HG03196 (cell line): ENCODE measurements at regions not wholly inside any gene's neighbourhood (a gene's known extent, or its start where the extent isn't known, plus 50 kb on each side); places are given as distances from the start of the nearest gene placed in this dataset.

Experiments
- ATAC-seq: cut with Tn5 transposase; IDR thresholded peaks from one replicate; pipeline ENCODE4 v1.9.1; 2021; ENCODE audit not compliant: unreplicated experiment

DNA sequence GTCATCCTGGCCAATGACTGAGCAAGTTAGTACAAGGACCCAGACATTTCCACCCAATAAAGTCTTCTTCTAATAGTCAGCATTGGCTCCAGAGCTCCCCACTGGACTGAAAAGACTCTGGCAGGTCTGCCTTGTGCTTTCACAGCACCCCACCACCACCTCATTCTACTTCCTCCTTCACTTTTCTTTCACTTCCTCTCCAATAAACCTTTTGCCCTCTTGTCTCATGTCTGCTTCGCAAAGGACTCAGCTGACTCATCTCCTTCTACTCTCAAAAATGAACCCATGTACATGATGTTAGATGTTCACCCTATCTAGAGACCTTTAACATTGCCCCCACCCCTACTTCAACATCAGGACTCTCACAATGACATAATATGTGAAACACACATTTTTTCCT lies 181.0 kb upstream of the PPP2R3A start:
- ATAC-seq, result peak; percentile 56

DNA sequence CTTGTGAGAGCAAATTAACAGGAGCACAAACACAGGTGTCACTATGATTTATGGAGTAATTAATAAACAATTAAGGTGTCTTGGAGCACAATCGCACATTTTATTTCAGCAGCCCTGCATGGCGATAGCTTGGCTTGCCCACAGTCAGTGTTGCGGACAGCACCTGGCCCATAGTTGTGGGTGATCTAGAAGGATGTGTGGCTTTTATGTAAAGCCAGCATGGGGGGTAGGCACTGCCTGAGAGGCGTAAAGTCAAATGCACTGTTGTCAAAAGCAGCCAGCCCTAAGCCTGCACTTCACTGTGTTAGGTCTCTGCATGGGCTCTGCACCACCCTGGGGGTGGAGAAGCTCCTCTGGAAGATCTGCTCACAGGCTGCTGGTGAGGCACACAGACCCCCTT lies 177.4 kb upstream of the PPP2R3A start:
- no peak for ATAC-seq

DNA sequence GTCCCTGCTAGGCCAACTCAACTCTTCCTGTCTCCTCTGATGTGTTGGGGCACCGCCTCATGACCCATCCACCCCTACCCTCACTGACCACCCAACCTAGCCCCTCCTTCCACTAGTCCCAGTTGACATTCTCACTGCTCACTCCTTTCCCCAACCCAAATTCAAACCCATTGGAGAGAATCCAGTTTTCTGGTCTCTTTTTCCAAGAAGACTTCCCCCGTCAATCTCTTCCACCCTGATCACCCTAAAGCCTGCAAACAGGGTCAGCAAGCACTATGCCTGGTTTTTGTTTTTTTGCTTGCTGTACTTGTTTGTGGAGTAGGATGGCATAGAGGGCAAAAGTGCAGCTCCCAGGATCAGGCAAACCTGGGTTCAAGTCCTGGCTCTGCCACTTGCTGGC lies 176.6 kb upstream of the PPP2R3A start:
- no peak for ATAC-seq

DNA sequence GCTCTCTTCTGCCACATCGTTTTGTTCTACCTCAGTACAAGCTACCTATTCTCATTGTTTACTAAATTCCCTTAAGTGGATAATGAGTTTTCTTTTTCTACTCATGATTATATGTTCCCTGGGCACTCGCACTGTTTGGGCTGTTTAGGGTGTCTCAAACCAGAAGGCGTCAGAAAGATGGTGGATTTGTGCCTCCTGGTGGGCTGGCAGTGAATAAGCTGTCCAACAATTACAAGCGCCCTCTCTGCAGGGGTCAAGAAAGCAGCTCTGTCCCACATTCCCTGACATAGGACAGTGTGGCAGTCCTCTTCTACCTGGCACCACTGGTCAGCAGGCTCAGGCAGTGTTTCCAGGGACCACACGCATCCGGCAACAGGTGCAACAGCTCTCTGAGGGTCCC lies 173.4 kb upstream of the PPP2R3A start:
- ATAC-seq, result no peak

DNA sequence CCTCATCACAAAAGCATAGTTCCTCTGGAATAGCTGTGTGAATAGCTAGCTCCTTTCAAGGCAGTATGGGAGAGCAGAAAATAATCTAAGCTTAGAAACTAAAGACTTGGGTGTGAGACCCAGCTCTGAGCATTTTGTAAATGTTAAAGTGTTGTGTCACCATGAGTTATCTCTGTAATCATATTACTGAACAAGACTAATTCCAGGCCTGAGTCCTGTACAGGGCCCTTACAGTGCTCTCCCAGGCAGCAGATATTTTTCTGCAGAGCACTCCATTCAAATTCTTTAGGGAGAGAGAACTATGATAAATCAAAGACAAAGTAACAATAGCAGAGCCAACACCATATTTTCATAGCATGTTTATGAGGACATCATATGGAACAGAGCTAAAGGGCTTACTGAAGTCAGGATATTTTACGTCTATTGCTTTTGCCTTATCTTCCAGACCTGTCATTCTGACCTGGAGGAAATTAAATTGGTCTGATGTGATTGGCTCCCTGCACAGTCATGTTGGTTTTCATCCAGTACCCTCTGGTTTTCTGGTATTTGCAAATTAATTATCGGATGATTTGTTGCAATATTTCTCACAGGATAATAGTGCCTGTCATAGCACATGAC lies 172.6 kb upstream of the PPP2R3A start:
- no peak for ATAC-seq

DNA sequence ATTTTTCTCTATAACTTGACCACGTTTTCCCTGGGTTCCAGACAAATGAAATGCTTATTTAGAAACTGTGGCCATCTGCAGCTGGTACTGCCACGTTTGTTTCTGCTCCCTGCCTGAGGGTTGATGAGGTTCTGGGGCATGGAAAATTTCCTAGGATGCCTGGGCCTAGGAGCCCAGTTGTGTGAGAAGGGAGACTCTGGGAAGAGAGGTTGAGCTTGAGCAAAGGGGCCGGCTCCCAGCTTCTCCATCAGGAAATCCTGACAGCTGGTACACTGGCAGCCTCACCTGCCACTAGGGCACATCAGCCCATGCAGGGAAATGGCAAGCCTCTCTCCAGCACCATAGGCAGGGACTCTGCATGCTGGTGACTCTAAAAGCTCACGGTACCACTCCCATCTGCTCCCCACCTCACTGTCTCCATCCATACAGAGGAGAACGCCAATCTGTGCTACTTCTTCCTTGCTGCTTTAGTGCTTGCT lies 165.4 kb upstream of the PPP2R3A start:
- no peak for ATAC-seq

DNA sequence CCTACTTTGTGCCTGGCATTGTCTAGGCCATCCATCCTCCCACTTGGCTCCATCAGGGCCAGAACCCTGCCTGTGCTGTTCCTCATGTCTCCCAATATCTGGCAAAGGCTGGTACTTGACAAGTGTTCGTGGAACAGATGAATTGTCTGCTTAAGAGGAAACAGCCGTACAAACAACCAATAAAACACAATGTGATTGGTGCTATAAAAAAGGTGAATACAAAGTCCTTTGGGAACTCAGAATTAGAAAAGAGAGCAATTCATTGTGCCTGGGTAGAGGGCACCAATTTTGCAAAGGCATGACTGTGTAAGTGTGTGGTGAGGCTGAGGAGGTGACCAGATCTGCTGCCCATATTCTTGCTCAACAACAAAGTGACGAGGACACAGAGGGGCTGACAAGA lies 164.5 kb upstream of the PPP2R3A start:
- ATAC-seq, result no peak

DNA sequence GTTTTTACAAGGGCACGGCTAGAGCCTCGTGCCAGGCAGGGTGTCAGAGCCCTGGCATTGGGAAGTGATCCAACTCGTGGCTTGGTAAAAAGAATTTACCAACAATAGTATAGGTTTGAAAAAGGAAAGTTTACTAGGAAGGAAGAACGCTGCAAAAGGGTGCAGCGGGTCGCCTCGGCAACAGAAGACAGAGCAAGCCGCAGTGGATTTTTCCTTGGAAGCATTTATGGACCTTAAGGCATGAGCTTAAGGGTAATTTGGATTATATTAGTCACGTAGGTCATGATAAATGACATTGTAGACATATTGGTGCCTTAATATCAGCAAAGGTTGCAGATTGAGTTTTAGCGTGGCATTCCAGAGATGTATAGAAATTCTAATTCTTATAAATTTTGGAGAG lies 163.4 kb upstream of the PPP2R3A start:
- no peak for ATAC-seq

DNA sequence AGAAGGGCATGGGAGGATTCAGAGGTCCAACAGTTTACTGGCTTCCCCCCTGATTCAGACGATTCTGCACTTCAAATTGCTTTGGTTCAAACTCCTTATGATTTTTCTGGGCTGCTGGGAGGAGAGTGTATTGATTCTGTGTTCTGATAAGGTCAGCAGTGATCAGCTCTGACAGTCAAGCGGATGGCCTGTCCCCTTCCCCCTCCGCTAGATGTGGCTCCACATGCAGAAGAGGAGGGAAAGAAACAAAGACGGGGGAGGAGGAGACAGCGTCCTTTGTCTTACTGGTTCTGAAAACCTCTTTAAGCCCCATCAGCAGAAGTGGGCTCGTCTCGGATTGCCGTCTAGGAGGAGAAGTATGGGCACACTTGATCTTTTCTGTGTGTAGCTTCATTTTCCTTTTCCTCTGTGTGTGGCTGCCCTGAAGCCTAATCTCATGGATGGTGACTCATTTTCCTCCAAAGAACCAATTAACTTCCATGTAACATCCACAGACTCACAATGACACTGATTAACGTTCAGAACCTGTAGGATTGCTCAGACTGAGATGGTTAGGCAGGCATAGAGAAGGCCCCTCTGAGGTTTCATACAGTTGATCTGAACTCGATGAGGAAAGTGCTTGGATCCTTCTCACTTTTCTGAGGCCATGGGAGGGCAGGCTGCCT lies 162.4 kb upstream of the PPP2R3A start:
- ATAC-seq, result no peak

DNA sequence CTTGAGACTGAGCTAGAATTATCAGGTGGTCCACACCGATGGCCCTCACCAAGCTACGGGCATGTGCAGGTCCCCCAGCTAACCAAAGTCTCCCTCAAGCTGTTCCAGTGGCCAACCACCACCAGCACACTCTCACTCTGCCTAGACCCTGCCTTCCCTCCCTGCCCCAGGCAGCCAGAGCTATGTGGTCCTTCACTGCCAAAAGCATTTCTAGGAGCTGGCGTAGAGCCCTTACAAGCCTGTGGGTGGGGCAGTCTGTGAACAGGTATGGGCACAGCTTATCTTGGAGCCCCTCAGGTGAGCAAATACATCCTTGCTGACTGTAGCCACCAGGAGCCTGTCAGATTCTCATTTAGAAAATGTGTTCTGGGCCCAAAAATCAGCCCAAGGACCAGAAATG lies 159.8 kb upstream of the PPP2R3A start:
- ATAC-seq, result no peak

DNA sequence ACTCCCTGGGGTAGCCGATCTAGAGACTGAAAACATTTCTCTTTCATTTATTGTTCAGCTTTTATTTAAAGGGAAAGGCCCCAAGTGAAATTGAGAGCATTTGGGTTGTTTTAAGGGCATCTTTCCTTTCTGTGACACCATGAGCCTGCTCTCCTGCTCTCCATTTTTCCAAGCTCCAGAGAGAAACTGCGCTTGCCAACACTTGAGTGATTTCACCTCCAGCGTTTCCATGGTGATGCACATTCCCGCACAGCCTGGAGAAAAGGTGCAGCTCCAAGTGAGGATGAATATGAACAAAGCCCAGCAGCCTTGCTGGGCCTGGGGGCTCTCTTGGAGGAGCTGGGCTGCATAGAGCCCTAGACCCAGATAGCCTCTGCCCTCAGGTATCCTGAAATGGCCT lies 159.2 kb upstream of the PPP2R3A start:
- ATAC-seq, result no peak

DNA sequence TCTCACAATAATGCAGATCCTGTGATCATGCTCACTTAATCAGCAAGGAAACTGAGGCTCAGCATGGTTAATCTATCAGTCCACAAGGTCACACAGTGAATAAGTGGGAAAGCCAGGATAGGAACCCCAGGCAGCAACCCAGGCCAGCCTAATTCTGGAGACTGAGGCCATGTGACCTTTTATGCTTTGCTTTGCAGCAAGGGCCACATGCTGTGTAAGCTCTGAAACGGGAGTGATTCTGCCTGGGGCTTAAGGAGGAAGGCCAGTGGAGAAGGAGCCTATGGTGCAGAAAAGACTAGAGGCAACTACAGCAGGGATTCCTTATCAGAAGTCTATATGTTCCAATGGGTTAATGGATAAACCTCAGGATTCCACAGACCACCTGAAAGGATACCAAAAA lies 157.6 kb upstream of the PPP2R3A start:
- ATAC-seq, result no peak

DNA sequence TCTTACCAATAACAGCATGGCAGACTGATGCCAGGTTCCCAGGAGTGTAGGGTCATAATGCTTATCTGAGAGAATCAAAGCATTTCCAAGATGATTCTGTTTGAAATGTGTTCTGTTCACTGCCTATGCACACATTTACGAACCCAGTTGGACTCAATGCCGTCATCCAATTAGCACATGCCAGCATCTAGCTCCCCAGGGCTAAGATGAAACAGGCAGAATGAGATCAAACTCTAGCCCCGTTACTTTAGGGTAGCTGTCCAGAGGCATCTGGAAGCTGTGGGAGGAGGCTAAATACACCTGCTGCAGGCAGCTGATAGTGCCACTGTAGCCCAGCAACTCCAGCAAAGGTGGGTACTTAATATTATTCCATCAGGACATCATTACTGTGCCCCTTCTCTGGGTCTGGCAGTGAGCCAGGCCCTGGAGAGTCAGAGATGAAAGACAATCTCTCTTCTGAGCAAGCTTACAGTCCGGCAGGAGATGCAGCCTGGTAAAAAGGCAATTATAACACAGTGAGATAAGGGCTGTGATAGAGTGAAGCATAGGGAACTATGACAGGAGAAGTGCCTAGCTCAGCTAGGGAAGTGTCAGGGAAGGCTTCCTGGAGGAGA lies 156.4 kb upstream of the PPP2R3A start:
- ATAC-seq, result no peak

DNA sequence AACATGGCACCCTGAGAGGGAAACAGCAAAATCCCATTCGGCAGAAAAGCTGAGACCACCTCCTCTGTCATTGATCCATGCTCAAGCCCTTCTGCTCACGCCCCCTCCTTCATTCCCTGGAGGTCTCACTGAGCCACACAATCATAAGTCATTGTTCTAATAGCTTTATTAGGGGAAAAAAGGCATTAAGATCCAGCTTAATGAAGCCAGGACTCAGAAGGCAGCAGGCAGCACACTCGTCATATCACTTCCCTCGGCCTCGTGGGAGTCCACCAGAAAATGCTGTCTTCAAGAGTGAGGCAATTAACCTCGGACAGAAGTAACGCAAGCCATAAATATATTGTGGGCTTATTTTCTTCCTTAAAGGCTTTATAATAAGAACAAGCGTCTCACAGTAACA lies 153.9 kb upstream of the PPP2R3A start:
- no peak for ATAC-seq

DNA sequence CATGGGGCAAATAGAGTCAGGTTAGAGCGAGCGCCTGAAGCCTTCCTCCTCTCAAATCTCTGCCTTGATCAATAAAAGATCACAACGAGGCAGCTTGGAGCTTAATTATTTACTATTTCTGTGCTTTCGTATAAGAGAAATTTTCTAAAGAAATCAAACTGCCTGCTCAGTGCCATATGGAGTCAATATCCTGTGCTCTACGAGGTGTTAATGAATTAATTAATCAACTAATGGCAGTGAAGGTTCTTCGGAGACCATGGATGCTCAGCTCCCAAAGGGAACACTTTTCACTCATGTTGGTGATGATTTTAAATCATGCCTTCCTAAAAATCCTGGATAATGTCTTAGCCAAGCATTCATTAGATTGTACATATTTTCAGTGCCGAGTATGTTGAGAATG lies 153.5 kb upstream of the PPP2R3A start:
- no peak for ATAC-seq

DNA sequence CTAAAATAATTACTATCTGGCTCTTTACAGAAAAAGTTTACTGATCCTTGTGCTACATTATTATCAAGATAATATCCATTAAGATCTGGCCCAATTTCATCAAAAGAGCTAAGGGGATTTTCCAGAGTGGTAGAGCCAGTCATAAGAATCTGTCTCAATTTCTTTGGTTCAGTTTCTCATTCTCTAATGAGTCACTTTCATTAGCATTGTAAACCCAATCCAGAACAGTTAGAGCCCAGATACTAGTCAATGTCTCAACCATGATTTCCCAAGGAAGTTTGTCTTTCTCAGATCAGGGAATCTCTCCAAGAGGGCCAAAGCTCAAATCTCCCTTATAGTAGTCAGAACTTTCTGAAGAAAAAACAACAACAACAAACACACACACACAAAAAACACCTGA lies 131.1 kb upstream of the PPP2R3A start:
- no peak for ATAC-seq

DNA sequence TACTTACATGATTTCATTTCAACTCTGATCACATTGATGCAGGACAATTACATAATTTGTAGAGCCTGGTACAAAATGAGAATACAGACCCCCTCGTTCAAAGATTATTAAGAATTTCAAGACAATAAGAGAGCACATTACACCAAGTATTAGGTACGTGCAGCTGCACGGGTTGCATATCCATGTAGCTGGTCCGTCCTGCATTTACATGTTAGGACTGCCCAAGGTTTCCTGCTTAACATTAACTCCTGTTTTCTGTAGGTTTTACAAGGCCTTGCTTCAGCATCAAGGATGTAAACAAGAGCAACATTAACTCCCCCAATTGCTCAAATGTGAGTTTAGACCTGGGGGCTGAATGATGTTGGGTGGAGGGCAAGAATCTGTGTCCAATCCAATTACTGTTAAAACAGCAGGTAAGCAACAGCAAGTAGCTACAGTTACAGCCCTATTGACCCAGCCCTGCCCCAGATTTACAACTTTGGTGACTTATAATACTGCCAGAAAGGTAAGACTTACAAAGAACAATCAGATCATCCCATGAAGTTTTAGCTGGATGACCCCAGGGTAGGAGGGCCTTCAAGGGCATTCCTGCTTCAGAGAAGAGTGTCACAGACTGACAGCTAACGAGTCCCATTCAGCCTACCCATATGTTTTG lies 127.4 kb upstream of the PPP2R3A start:
- ATAC-seq, result no peak

DNA sequence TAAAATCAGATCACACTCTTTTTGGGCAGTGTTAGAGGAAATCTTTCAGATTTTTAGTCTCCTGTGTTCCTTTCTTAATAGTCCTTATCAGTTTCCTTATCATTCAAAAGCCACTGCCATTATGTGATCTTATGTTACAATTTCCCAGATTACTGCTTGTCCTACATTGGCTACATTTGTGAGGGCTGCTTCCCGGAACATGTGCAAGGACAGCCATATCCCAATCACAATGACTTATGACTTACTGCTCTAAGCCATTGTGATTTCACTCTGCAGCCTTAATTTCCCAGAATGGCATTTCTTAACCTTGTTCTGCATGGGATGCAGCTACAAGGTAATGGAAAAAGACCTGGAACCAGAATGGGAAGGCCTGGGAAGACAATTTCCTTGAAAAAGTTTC lies 125.1 kb upstream of the PPP2R3A start:
- ATAC-seq, result no peak

DNA sequence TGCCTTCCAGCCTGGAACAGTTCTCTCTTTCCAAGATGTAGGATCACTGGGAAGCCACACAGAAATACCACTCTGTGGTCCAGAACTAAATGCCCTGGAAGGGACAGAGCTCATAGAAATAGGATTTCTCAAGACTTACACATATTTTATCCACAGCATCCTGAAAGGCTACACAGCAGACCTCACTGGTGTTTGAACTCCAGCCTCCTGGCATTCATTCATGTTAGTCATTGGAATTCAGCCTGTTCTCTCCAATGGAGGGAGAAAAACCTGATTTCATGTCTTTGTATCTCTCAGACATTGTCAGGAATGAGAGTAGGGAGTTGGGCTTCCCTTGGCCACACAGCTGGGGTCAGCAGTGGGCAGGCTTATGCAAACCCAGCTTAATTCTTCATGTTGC lies 121.1 kb upstream of the PPP2R3A start:
- no peak for ATAC-seq

DNA sequence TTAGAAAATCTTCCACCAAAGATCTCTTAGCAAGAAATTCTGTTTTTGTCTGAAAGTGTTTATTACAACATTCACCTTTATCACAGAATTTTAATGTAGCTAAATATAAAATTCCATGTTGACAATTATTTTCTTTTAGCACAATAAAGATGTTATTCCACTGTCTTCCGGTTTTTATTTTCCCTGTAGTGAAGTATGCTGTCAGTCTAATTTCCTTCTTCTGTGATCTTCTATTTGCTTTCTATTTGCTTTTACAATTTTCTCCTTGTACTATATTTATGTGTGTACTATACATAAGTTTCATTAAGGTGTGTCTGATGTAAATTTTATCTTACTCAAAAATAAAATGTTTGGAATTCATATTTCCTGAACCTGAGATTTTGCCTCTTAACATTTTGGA lies 117.5 kb upstream of the PPP2R3A start:
- no peak for ATAC-seq

DNA sequence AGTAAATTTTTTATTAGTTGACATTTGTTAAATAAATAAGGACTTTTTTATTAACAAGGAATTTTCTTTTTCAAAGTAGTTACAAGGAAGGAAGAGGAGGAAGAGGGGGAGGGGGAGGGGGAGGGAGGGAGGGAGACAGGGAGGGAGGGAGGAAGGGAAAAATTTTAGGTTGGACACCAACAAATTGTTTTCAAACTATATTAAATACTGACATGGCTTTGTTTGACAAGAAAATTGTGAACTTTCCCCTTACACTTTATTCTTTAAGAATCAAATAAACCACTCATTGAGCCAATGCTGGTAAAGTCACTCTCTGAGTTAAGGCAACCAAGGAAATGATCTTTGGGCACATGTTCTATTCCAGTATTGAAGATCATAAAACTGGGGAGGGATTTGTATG lies 115.7 kb upstream of the PPP2R3A start:
- ATAC-seq, result no peak
